T-cell (primary cell): ENCODE measurements at regions not wholly inside any gene's neighbourhood (a gene's known extent, or its start where the extent isn't known, plus 50 kb on each side); places are given as distances from the start of the nearest gene placed in this dataset.

Source experiments
- ATAC-seq, 4 experiments: fragments of 200-7000 bp in 3 of 4; fragments of 150-1000 bp in 1 of 4; cut with Tn5 transposase; replicated peaks in 1 of 4; 1 replicate in 3 of 4; 2 replicates in 1 of 4; pipeline ENCODE4 v1.10.0; 2021; ENCODE audit warnings: moderate library complexity in 3 of 4, mild to moderate bottlenecking in 2 of 4, moderate number of reproducible peaks in 1 of 4
- CTCF ChIA-PET, 2 donors: fragments of 300-600 bp; sonication (Branson Sonifier 250); formaldehyde crosslinking; loops; one replicate each; lab custom pipeline; 2022; ENCODE audit warnings: antibody characterized with exemption in 2 of 2; lab: Charles Lee
- POLR2A ChIA-PET, 2 donors: fragments of 300-600 bp; sonication (Branson Sonifier 250); formaldehyde crosslinking; loops; one replicate each; lab custom pipeline; 2022; ENCODE audit warnings: antibody characterized with exemption in 2 of 2; lab: Charles Lee
- DNase-seq, 35 experiments: peaks; one replicate each; pipeline versions ENCODE4 v3.0.0 to v3.0.0-alpha.2; 2013 to 2023
- H3K27ac ChIP-seq: one replicate; pipeline ENCODE4 v1.5.1; 2013; ENCODE audit warnings: low read length
- H3K27me3 ChIP-seq, 2 experiments: replicated peaks in 1 of 2; 1 replicate in 1 of 2; 2 replicates in 1 of 2; pipeline versions ENCODE4 v1.6.1 to v1.7.0; 2013; ENCODE audit warnings: low read length in 1 of 2, mixed read lengths in 1 of 2; ENCODE audit not compliant: control insufficient read depth in 2 of 2, insufficient read depth in 2 of 2; ENCODE audit errors: extremely low read depth in 1 of 2
- H3K36me3 ChIP-seq, 2 donors: 1 replicate in 1 of 2; 2 replicates in 1 of 2; pipeline versions ENCODE4 v1.6.1 to v1.7.0; 2013; ENCODE audit warnings: low read length in 1 of 2; ENCODE audit not compliant: control insufficient read depth in 2 of 2, insufficient read depth in 1 of 2; ENCODE audit errors: extremely low read depth in 1 of 2
- H3K4me1 ChIP-seq, 2 experiments: 1 replicate in 1 of 2; 2 replicates in 1 of 2; pipeline versions ENCODE4 v1.6.1 to v1.7.0; 2013; ENCODE audit warnings: low read length in 2 of 2, mixed read lengths in 1 of 2; ENCODE audit not compliant: insufficient read depth in 2 of 2, control insufficient read depth in 1 of 2; ENCODE audit errors: extremely low read depth in 1 of 2
- H3K4me3 ChIP-seq, 2 donors: 1 replicate in 1 of 2; 2 replicates in 1 of 2; pipeline versions ENCODE4 v1.5.1 to v1.7.0; 2013; ENCODE audit warnings: mild to moderate bottlenecking in 2 of 2, low read length in 1 of 2, moderate library complexity in 1 of 2; ENCODE audit not compliant: control insufficient read depth in 1 of 2; ENCODE audit errors: extremely low read depth in 1 of 2
- H3K9me3 ChIP-seq: 2 replicates; pipeline ENCODE4 v1.7.0; 2013
- H3K27ac Mint-ChIP-seq, 2 donors: one replicate each; pipeline ENCODE4 v1.8.0; 2020 to 2021; ENCODE audit warnings: mild to moderate bottlenecking in 2 of 2, mixed read lengths in 2 of 2
- H3K27me3 Mint-ChIP-seq, 2 donors: one replicate each; pipeline ENCODE4 v1.8.0; 2021 to 2022; ENCODE audit warnings: mixed read lengths in 2 of 2
- H3K36me3 Mint-ChIP-seq: one replicate; pipeline ENCODE4 v1.8.0; 2021; ENCODE audit warnings: mixed read lengths
- H3K4me1 Mint-ChIP-seq, 3 donors: one replicate each; pipeline ENCODE4 v1.8.0; 2020 to 2022; ENCODE audit warnings: mixed read lengths in 3 of 3, mild to moderate bottlenecking in 1 of 3
- H3K4me3 Mint-ChIP-seq, 3 donors: one replicate each; pipeline ENCODE4 v1.8.0; 2020 to 2022; ENCODE audit warnings: mild to moderate bottlenecking in 3 of 3, mixed read lengths in 3 of 3, moderate library complexity in 3 of 3
- H3K9me3 Mint-ChIP-seq, 3 donors: one replicate each; pipeline ENCODE4 v1.8.0; 2020 to 2022; ENCODE audit warnings: mixed read lengths in 3 of 3
- WGBS: methylation state at CpG from one replicate; pipeline ENCODE4 v1.1.5; 2013; ENCODE audit warnings: missing lambda C conversion rate; ENCODE audit not compliant: insufficient coverage; 5-methylcytosine and 5-hydroxymethylcytosine counted together

GRCh38 chr6:170117111-170117972 is 173.5 kb downstream of the DLL1 start:
- peaks cover 7 to 28% (median 18%) of the 10 kb centered on the region in 3 donors for H3K9me3 Mint-ChIP-seq
- ATAC-seq (no peak), DNase-seq (peak in 1 of 35 experiments; percentile 7)
- no peak overlapping the region for H3K27ac Mint-ChIP-seq
- Histone ChIP-seq H3K4me3 (no peak overlapping the region), H3K4me1 (no peaks in the 10 kb centered on the region), H3K9me3 (no peaks in the 10 kb centered on the region), H3K27me3 (peaks cover 0 to 4% of the 10 kb centered on the region in 2 experiments), H3K36me3 (no peaks in the 10 kb centered on the region), H3K27ac (no peak overlapping the region)
- ChIA-PET CTCF (interaction anchor here in 1 of 2 donors (0.7 kb wide), 1 partner anchor 77 kb away, joined by 8 read pairs; no protein-coding TSS in a partner anchor), POLR2A (no interaction called here)
- 90% methylated on average over 18 of the region's 21 CpGs for WGBS
- H3K27me3 Mint-ChIP-seq: peaks cover 4% of the 10 kb centered on the region in 2 donors
- H3K36me3 Mint-ChIP-seq: peaks cover 6% of the 10 kb centered on the region
- no peak overlapping the region for H3K4me3 Mint-ChIP-seq
- H3K4me1 Mint-ChIP-seq: no peaks in the 10 kb centered on the region

DNA sequence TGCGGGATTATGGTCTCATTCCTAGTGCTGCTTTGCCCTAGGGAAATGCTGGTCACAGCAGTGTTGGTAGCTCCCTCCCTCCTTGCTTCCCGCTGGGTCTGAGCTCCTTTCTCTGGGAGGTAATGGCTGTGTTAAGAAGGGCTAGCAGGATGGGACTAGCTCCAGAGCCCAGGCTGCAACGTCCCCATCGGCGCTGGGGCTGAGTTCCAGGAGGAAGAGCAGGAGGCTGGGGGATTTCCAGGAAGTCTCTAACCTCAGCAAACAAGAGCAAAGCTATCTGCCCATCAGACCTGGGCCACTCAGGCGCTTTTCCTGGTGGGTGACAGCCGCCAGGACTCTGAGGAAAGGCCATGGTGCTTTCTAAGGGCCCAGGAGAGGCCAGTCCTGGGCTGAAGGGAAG is 174.2 kb downstream of the DLL1 start:
- Mint-ChIP-seq H3K27me3 (peaks cover 4% of the 10 kb centered on the region in 2 donors), H3K9me3 (peaks cover 5 to 25% (median 17%) of the 10 kb centered on the region in 3 donors), H3K4me1 (no peaks in the 10 kb centered on the region), H3K27ac (no peak overlapping the region), H3K36me3 (peaks cover 4% of the 10 kb centered on the region), H3K4me3 (no peak overlapping the region)
- H3K9me3 ChIP-seq: no peaks in the 10 kb centered on the region
- DNase-seq (peak in 1 of 35 experiments; percentile 3), ATAC-seq (no peak)
- no peaks in the 10 kb centered on the region for H3K4me1 ChIP-seq
- peaks cover 0 to 4% of the 10 kb centered on the region in 2 experiments for H3K27me3 ChIP-seq
- H3K36me3 ChIP-seq: no peaks in the 10 kb centered on the region
- H3K27ac ChIP-seq: no peak overlapping the region
- no peak overlapping the region for H3K4me3 ChIP-seq
- ChIA-PET CTCF (interaction anchor here in 1 of 2 donors (0.7 kb wide), 1 partner anchor 76 kb away, joined by 8 read pairs; no protein-coding TSS in a partner anchor), POLR2A (no interaction called here)
- no CpG with 5 or more reads among the region's 7 CpGs for WGBS

- no peak for ATAC-seq
- WGBS: 81% methylated on average over 7 of the region's 15 CpGs
Observed at GRCh38 chr6:170114956-170115855, 175.7 kb downstream of the DLL1 start.

DNA sequence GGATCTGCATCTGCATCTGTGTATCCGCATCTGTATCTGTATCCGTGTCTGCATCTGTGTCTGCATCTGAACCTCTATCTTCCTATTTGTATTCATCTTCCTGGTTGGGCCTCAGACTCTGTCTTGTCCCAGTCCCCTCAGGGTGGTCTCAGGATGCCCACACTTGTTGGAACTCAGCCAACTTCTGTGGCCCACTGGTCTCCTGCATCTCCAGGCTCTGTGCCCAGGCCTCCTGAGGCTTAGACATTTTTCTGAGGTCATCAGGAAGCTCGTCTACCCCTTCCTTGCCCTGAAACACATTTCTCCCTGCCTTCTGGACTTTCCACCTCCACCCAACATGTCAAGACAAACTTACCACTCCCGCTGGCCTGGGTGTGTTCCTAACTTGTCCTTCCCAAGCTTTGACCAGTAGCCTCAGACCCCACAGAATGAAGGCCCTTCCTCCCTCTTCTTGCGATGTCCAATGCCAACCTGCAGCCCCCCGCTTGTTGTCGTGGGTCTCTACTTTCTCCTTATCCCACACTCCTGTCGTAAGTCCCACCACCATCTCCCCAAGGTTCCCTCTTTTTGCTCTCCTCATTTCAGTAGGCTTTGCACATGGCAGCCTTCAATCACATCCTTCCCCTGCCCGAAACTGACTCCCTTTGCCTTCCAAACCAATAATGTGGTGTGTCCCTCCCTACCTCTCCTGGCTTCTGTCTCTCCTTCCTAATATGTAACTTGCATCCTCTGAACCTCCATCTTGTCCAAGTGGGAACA is 176.5 kb downstream of the DLL1 start:
- no peaks in the 10 kb centered on the region for H3K4me1 Mint-ChIP-seq
- no peak overlapping the region for H3K27ac Mint-ChIP-seq
- H3K36me3 Mint-ChIP-seq: no peaks in the 10 kb centered on the region
- Histone ChIP-seq H3K36me3 (no peaks in the 10 kb centered on the region), H3K4me3 (no peak overlapping the region), H3K4me1 (no peaks in the 10 kb centered on the region), H3K9me3 (no peaks in the 10 kb centered on the region), H3K27me3 (peaks cover 0 to 4% of the 10 kb centered on the region in 2 experiments), H3K27ac (no peak overlapping the region)
- CTCF ChIA-PET: interaction anchor here in 1 of 2 donors (0.5 kb wide), 1 partner anchor 181 kb away, joined by 6 read pairs; no protein-coding TSS in a partner anchor
- H3K4me3 Mint-ChIP-seq: no peak overlapping the region
- ATAC-seq (no peak), DNase-seq (peak in 1 of 35 experiments; percentile 17)
- peaks cover 0 to 4% (median 3%) of the 10 kb centered on the region in 3 donors for H3K9me3 Mint-ChIP-seq
- 84% methylated on average over 9 of the region's 9 CpGs for WGBS
- POLR2A ChIA-PET: no interaction called here
- peaks cover 4% of the 10 kb centered on the region in 2 donors for H3K27me3 Mint-ChIP-seq

More at GRCh38 chr6:170114956-170115855, 175.7 kb downstream of the DLL1 start:
- Mint-ChIP-seq H3K4me1 (no peaks in the 10 kb centered on the region), H3K36me3 (peaks cover 2% of the 10 kb centered on the region), H3K27ac (no peak overlapping the region), H3K9me3 (peaks cover 0 to 10% (median 10%) of the 10 kb centered on the region in 3 donors), H3K4me3 (no peak overlapping the region), H3K27me3 (peaks cover 4% of the 10 kb centered on the region in 2 donors)
- CTCF ChIA-PET: interaction anchor here in 1 of 2 donors (0.5 kb wide), 1 partner anchor 182 kb away, joined by 6 read pairs; no protein-coding TSS in a partner anchor
- H3K27me3 ChIP-seq: peaks cover 0 to 4% of the 10 kb centered on the region in 2 experiments
- H3K36me3 ChIP-seq: no peaks in the 10 kb centered on the region
- H3K27ac ChIP-seq: no peak overlapping the region
- H3K9me3 ChIP-seq: no peaks in the 10 kb centered on the region
- H3K4me1 ChIP-seq: no peaks in the 10 kb centered on the region
- peak in 2 of 35 experiments; percentile 3 to 12 for DNase-seq
- POLR2A ChIA-PET: no interaction called here
- H3K4me3 ChIP-seq: no peak overlapping the region

- Mint-ChIP-seq H3K4me3 (no peak overlapping the region), H3K9me3 (peaks cover 0 to 2% (median 0%) of the 10 kb centered on the region in 3 donors), H3K27me3 (peaks cover 6 to 11% of the 10 kb centered on the region in 2 donors), H3K36me3 (no peaks in the 10 kb centered on the region), H3K27ac (no peak overlapping the region), H3K4me1 (no peaks in the 10 kb centered on the region)
- H3K9me3 ChIP-seq: no peaks in the 10 kb centered on the region
- ATAC-seq (no peak), DNase-seq (no peak)
- H3K4me3 ChIP-seq: no peak overlapping the region
- no peaks in the 10 kb centered on the region for H3K36me3 ChIP-seq
- ChIA-PET POLR2A (no interaction called here), CTCF (no interaction called here)
- no peak overlapping the region for H3K27ac ChIP-seq
- WGBS: no CpG with 5 or more reads among the region's 3 CpGs
- H3K27me3 ChIP-seq: peaks cover 0 to 12% of the 10 kb centered on the region in 2 experiments
- no peaks in the 10 kb centered on the region for H3K4me1 ChIP-seq
Observed at GRCh38 chr6:170113141-170113540, 177.7 kb downstream of the DLL1 start.
